HG03103 (cell line): ENCODE measurements at regions not wholly inside any gene's neighbourhood (a gene's known extent, or its start where the extent isn't known, plus 50 kb on each side); places are given as distances from the start of the nearest gene placed in this dataset.

Experiments used
- ATAC-seq: cut with Tn5 transposase; IDR thresholded peaks from one replicate; pipeline ENCODE4 v1.9.1; 2021; ENCODE audit warnings: low read depth; ENCODE audit not compliant: unreplicated experiment

GRCh38 chr4:160848901-160849760 is 1314.7 kb downstream of the FSTL5 start:
- no peak for ATAC-seq

GRCh38 chr4:160864253-160864652 is 1299.5 kb downstream of the FSTL5 start:
- ATAC-seq, result no peak

- ATAC-seq, result no peak
These were observed 1293.9 kb downstream of the FSTL5 start for GRCh38 chr4:160869899-160870298.

DNA sequence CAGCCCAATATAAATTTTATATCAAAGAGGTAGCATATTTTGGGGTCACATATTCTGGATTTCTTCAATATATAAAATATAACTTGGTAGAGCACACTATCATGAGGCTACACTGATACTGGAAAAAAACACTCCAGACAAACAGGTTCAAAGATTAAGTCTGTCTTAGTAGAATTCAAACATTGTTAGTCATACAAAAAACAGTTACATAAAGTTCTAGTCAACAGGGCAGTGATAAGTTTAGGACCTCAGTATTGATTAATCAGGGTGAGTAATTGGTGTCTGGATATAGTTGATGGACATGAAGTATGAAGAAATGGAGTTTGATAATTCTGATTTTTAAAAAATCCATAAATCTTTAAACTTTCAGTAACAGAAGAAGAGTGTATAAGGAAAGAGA is 1291.3 kb downstream of the FSTL5 start:
- ATAC-seq, result no peak

GRCh38 chr4:160877087-160877790 is 1286.6 kb downstream of the FSTL5 start:
- ATAC-seq, result no peak

DNA sequence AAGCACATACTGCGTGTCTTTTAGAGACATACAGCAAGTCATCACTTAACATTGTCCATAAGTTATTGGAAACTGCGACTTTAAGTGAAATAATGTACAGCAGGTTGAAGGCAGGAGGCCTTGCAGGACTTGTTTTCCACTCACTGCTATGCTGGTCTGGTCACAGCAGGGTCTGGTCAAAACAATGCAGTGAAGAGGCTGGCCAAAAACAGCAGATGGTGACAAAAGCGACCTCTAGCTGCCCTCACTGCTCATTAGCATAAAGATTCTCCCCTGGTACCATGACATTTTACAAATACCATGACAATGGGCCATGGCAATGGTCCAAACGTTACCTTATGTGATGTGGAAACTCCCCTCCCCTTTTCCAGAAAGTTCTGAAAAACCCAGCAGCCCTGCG is 1283.6 kb downstream of the FSTL5 start:
- no peak for ATAC-seq

GRCh38 chr4:160887668-160888067 is 1276.1 kb downstream of the FSTL5 start:
- no peak for ATAC-seq

DNA sequence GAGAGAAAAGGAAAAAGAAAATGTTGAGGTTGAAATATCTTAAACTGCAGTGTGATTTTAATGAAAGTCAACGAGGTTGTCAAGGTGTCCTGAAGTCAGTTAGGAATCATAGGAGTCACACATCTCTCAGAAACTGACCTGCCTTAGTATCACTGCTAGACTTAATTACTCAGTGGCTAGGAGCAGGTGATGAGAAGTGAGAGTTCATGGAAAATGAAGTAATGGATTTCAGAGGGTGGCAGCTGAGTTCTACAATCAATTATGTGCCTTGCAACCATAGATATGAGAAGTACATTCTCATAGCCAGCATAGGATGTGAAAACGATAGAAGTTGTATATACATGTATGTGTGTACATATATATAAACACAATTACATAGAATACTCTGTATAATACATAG is 1269.7 kb downstream of the FSTL5 start:
- no peak for ATAC-seq

GRCh38 chr4:160894809-160895208 is 1269.0 kb downstream of the FSTL5 start:
- ATAC-seq, result no peak

GRCh38 chr4:160927311-160927710 is 1236.5 kb downstream of the FSTL5 start:
- no peak for ATAC-seq

- no peak for ATAC-seq
These were observed 1235.3 kb downstream of the FSTL5 start for GRCh38 chr4:160928482-160928881.

DNA sequence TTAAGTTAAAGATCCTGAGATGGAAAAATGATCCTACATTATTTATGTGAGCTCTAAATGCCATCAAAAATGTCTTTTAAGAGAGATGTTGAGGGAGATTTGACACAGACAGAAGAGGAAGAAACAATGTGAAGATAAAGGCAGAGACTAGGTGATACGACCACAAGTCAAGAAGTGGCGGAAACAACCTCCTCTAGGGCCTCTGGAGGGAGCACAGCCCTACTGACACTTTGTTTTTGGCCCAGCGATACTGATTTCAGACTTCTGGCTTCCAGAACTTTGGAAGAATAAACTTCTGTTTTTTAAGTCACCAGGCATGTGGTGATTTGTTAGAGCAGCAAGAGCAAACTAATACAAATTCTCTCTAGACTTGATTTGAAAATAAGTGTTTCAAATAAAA is 1216.1 kb downstream of the FSTL5 start:
- no peak for ATAC-seq

DNA sequence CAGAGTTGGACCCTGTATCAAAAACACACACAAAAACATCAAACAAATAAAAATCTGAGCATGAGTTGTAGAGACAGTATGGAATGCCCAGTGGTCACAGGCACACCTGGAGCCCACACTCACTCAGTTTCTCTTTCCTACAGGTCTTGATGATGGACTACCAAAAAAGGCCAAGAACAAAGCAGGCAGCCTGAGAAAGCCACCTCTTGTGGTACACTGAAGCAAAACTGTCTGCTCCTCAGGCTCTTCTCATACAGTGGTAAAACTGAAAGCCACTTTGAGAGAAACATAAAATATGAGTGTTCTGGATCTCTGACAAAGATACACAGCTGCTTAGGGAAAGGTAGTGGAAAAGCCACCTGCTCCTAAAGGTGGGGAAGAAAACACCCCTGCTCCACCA is 1206.9 kb downstream of the FSTL5 start:
- no peak for ATAC-seq

DNA sequence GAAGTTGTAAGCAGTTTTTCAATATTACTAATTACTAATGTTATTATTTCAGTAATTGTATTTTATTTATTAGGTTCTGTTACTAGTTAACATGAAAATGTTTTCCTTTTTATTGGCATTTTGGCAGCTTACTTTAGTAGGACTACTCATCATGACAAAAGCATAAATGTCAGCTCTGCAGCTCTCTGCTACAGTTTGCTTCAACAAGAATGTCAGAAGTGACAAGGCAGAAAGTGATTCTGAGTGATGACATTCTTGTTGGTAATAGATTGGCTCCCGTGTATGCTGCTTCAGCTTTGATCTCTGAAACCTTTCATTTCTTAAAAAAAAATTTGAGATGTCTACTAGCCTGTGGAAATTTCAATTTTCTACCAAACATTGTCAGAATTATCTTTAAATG is 1193.9 kb downstream of the FSTL5 start:
- no peak for ATAC-seq

GRCh38 chr4:160980091-160980490 is 1183.7 kb downstream of the FSTL5 start:
- no peak for ATAC-seq

GRCh38 chr4:160981083-160981482 is 1182.7 kb downstream of the FSTL5 start:
- no peak for ATAC-seq

- no peak for ATAC-seq
These were observed 1180.8 kb downstream of the FSTL5 start for GRCh38 chr4:160983035-160983434.

DNA sequence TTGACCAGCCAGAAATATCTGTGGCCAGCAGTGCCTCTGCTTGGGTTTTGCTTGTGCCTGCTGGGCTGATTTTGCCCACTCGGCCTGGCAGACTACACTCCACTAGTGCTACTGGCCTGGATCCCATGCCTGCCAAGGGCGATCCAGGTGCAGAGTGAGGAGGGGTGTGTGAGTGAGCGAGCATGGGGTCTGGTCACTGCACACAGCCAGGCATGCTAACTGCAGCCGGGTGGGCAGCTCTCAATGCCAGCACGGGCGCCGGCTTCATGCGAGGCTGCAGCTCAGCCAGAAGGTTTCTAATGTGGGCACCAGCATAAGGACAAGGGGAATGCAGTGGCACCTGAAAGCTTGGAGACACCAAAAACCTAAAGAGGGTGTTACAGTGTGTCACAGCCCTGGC is 1161.4 kb downstream of the FSTL5 start:
- ATAC-seq, result no peak

DNA sequence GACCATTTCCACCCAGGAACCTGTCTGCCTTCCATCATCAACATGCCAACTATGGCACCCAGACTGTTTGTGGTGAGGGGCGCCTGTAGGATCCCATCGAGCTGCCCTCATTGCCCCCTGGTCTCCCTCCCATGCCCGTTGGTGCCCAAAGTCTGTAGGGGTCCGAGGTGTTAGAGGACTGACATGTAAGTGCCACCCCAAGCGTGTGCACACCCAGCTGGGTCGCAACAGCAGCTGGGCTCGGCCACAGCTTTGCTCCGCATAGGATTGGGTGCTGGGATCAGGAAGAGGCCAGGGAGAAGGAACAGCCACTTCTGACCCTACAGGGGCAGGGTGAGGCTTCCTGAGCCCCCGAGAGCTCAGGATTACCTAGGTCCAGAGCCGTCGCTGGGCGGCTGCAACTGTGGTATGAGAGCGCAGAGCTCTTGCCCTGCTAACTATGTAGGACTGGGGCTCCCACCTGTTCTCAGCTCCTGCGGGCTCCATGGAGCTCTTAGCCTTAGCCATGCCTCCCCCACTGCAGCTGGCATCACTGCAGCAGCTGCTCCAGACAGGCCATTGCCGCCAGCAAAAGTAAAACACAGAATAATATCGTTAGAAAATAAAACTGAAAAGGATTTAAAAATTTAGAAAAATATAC is 1160.3 kb downstream of the FSTL5 start:
- ATAC-seq, result no peak

DNA sequence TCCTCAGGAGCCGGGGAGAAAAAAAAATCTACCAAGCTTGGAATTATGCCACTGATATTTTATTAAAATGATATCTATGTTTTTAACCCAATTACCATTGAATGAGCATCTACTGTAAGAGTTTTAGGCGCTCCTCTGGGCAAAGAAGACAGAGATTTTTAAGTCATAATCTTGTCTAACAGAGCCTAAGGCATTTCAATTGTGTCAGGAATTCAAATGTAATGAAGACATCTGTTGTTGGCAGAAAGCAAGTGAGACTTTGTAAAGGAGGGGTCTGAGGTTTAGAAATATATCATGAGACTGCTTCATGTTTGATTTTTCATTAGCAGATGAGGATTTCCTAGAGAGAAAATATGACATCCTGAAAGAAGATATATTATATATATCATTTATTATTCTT is 1158.1 kb downstream of the FSTL5 start:
- no peak for ATAC-seq

- no peak for ATAC-seq
These were observed 1155.3 kb downstream of the FSTL5 start for GRCh38 chr4:161008527-161008926.

DNA sequence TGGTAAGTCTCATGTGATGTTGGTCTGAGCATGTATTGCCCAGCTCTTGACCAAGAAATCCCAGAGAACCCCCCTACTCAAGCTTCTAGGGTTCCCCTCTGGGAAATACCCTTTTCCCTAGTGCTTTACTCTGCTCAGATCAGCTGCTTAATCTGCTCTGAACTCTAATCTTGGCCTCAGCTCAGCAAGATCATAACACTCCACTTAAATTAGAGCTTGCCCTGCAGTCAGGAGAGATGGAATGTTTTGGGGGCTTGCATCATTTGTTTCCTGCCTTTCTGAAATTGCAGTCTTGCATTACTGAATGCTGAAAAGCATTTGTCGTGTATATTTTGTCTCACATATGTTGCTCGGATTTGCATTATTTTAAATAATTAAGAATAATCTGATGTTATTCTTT is 1153.6 kb downstream of the FSTL5 start:
- ATAC-seq, result no peak
